H9 (cell line): ENCODE measurements at regions not wholly inside any gene's neighbourhood (a gene's known extent, or its start where the extent isn't known, plus 50 kb on each side); places are given as distances from the start of the nearest gene placed in this dataset.

Source experiments
- DNase-seq: peaks from one replicate; pipeline ENCODE4 v3.0.0-alpha.2; 2017
- H2AFZ ChIP-seq: one replicate; pipeline ENCODE4 v1.6.1; 2013; ENCODE audit warnings: mild to moderate bottlenecking, low read length, control low read depth, moderate library complexity
- H2AK5ac ChIP-seq: 2 replicates; pipeline ENCODE4 v1.6.1; 2013; ENCODE audit warnings: low read length, control low read depth, mixed read lengths; ENCODE audit not compliant: insufficient read length
- H2BK120ac ChIP-seq: one replicate; pipeline ENCODE4 v1.6.1; 2013; ENCODE audit warnings: low read depth, mild to moderate bottlenecking, low read length, control low read depth, inconsistent platforms; ENCODE audit not compliant: poor library complexity, severe bottlenecking
- H2BK12ac ChIP-seq: 2 replicates; pipeline ENCODE4 v1.6.1; 2013; ENCODE audit warnings: low read length, control low read depth, mixed read lengths, low read depth; ENCODE audit not compliant: insufficient read length
- H2BK15ac ChIP-seq: 2 replicates; pipeline ENCODE4 v1.6.1; 2013; ENCODE audit warnings: low read depth, low read length, control low read depth
- H2BK20ac ChIP-seq: one replicate; pipeline ENCODE4 v1.6.1; 2013; ENCODE audit warnings: low read depth, mild to moderate bottlenecking, low read length, control low read depth, inconsistent platforms; ENCODE audit not compliant: poor library complexity, severe bottlenecking
- H2BK5ac ChIP-seq: 2 replicates; pipeline ENCODE4 v1.6.1; 2013; ENCODE audit warnings: low read length, control low read depth, mixed read lengths; ENCODE audit not compliant: insufficient read length
- H3K14ac ChIP-seq: 2 replicates; pipeline ENCODE4 v1.6.1; 2013; ENCODE audit warnings: low read length, control low read depth; ENCODE audit not compliant: insufficient read depth
- H3K18ac ChIP-seq: 2 replicates; pipeline ENCODE4 v1.6.1; 2013; ENCODE audit warnings: low read depth, mild to moderate bottlenecking, mixed read lengths, low read length, control low read depth; ENCODE audit not compliant: insufficient read length
- H3K23ac ChIP-seq: 2 replicates; pipeline ENCODE4 v1.6.1; 2013; ENCODE audit warnings: low read length, control low read depth, mixed read lengths, low read depth; ENCODE audit not compliant: insufficient read length
- H3K23me2 ChIP-seq: 2 replicates; pipeline ENCODE4 v1.6.1; 2013; ENCODE audit warnings: low read depth, mild to moderate bottlenecking, mixed read lengths, low read length, control low read depth; ENCODE audit not compliant: insufficient read length, poor library complexity, severe bottlenecking
- H3K27ac ChIP-seq: 2 replicates; pipeline ENCODE4 v1.5.1; 2013; ENCODE audit warnings: low read length, control low read depth, mixed read lengths, low read depth; ENCODE audit not compliant: insufficient read length
- H3K27me3 ChIP-seq: 2 replicates; pipeline ENCODE4 v1.6.1; 2013; ENCODE audit warnings: low read length, control low read depth, inconsistent platforms; ENCODE audit not compliant: insufficient read depth
- H3K4ac ChIP-seq: 2 replicates; pipeline ENCODE4 v1.6.1; 2013; ENCODE audit warnings: low read depth, mild to moderate bottlenecking, control low read depth, inconsistent platforms, low read length, moderate library complexity
- H3K4me1 ChIP-seq: 2 replicates; pipeline ENCODE4 v1.6.1; 2013; ENCODE audit warnings: low read length, control low read depth, inconsistent platforms; ENCODE audit not compliant: insufficient read depth
- H3K4me2 ChIP-seq: 2 replicates; pipeline ENCODE4 v1.6.1; 2013; ENCODE audit warnings: low read length, control low read depth, mixed read lengths; ENCODE audit not compliant: insufficient read length, insufficient read depth
- H3K56ac ChIP-seq: 2 replicates; pipeline ENCODE4 v1.6.1; 2013; ENCODE audit warnings: low read depth, mild to moderate bottlenecking, mixed read lengths, low read length, control low read depth; ENCODE audit not compliant: insufficient read length
- H3K79me1 ChIP-seq: 2 replicates; pipeline ENCODE4 v1.6.1; 2013; ENCODE audit warnings: low read depth, mild to moderate bottlenecking, moderate library complexity, low read length, control low read depth, inconsistent platforms; ENCODE audit not compliant: insufficient read depth, poor library complexity, severe bottlenecking
- H3K79me2 ChIP-seq: 2 replicates; pipeline ENCODE4 v1.6.1; 2013; ENCODE audit warnings: low read length, control low read depth, inconsistent platforms; ENCODE audit not compliant: insufficient read depth
- H3K9ac ChIP-seq: 2 replicates; pipeline ENCODE4 v1.6.1; 2013; ENCODE audit warnings: low read length, control low read depth, mixed read lengths; ENCODE audit not compliant: insufficient read length; ENCODE audit errors: extremely low read depth
- H3K9me3 ChIP-seq: one replicate; pipeline ENCODE4 v1.6.1; 2013; ENCODE audit warnings: low read depth, low read length, inconsistent platforms; ENCODE audit not compliant: control insufficient read depth
- H3T11ph ChIP-seq: one replicate; pipeline ENCODE4 v1.6.1; 2013; ENCODE audit warnings: mild to moderate bottlenecking, low read length, control low read depth, inconsistent platforms
- H4K20me1 ChIP-seq: one replicate; pipeline ENCODE4 v1.6.1; 2013; ENCODE audit not compliant: control insufficient read depth, insufficient read length, insufficient read depth
- H4K5ac ChIP-seq: 2 replicates; pipeline ENCODE4 v1.6.1; 2013; ENCODE audit warnings: low read depth, mild to moderate bottlenecking, mixed read lengths, low read length, control low read depth; ENCODE audit not compliant: insufficient read length
- H4K8ac ChIP-seq: replicated peaks from 2 replicates; pipeline ENCODE4 v1.6.1; 2013; ENCODE audit warnings: low read length, control low read depth, mixed read lengths, low read depth; ENCODE audit not compliant: insufficient read length
- H4K91ac ChIP-seq: 2 replicates; pipeline ENCODE4 v1.6.1; 2013; ENCODE audit warnings: low read depth, mild to moderate bottlenecking, moderate library complexity, mixed read lengths, low read length, control low read depth; ENCODE audit not compliant: insufficient read length
- H3K27ac Mint-ChIP-seq, 3 experiments: 2 replicates in 2 of 3; 3 replicates in 1 of 3; pipeline ENCODE4 v1.8.0; 2020 to 2021; ENCODE audit warnings: mixed read lengths in 3 of 3, mild to moderate bottlenecking in 1 of 3, moderate library complexity in 1 of 3
- H3K27me3 Mint-ChIP-seq: 2 replicates; pipeline ENCODE4 v1.8.0; 2021; ENCODE audit warnings: low read depth, mild to moderate bottlenecking, moderate library complexity, mixed read lengths
- H3K36me3 Mint-ChIP-seq, 3 experiments: 2 replicates in 2 of 3; 3 replicates in 1 of 3; pipeline ENCODE4 v1.8.0; 2020 to 2021; ENCODE audit warnings: low read depth in 3 of 3, mixed read lengths in 3 of 3; ENCODE audit not compliant: insufficient read depth in 1 of 3
- H3K4me1 Mint-ChIP-seq, 2 experiments: 2 replicates each; pipeline ENCODE4 v1.8.0; 2020; ENCODE audit warnings: mixed read lengths in 2 of 2
- H3K4me3 Mint-ChIP-seq, 2 experiments: 2 replicates in 1 of 2; 3 replicates in 1 of 2; pipeline ENCODE4 v1.8.0; 2020 to 2021; ENCODE audit warnings: mild to moderate bottlenecking in 2 of 2, mixed read lengths in 2 of 2, moderate library complexity in 1 of 2
- H3K9me3 Mint-ChIP-seq, 2 experiments: 2 replicates in 1 of 2; 3 replicates in 1 of 2; pipeline ENCODE4 v1.8.0; 2020; ENCODE audit warnings: mild to moderate bottlenecking in 2 of 2, mixed read lengths in 2 of 2, moderate library complexity in 1 of 2
- CTCF ChIP-seq: fragments of 200-600 bp; sonication (generic); conservative IDR thresholded peaks from 3 replicates; pipeline ENCODE4 v1.8.0; 2021; ENCODE audit warnings: antibody characterized with exemption, mild to moderate bottlenecking
- WGBS: extraction: QIAGEN DNeasy Blood & Tissue Kit; methylation state at CpG from one replicate; pipeline ENCODE4 v1.1.7; 2013; ENCODE audit warnings: missing lambda C conversion rate, low lambda C conversion rate, mixed read lengths; ENCODE audit not compliant: insufficient read length; ENCODE audit errors: extremely low coverage; 5-methylcytosine and 5-hydroxymethylcytosine counted together

GRCh38 chr6:150516199-150516598, 83.5 kb upstream of the PLEKHG1 start:
- no peak overlapping the region for H2AFZ ChIP-seq
- no peak for TF ChIP-seq CTCF
- no peak for DNase-seq
- H3K23ac ChIP-seq: no peak overlapping the region
- H3K27ac ChIP-seq: no peak overlapping the region
- H3K9me3 ChIP-seq: no peaks in the 10 kb centered on the region
- H3K27me3 Mint-ChIP-seq: peaks cover 3% of the 10 kb centered on the region; the same call in 1 of the 2 replicates
- H4K91ac ChIP-seq: no peak overlapping the region
- no peak overlapping the region for H2BK5ac ChIP-seq
- no peaks in the 10 kb centered on the region; the same call in 1 of the 2 replicates for H3K27me3 ChIP-seq
- H3K56ac ChIP-seq: no peak overlapping the region
- H3K18ac ChIP-seq: no peak overlapping the region
- no peaks in the 10 kb centered on the region for H3K79me1 ChIP-seq
- H2AK5ac ChIP-seq: no peak overlapping the region
- no peak overlapping the region for H2BK20ac ChIP-seq
- no peak overlapping the region for H2BK15ac ChIP-seq
- no peak overlapping the region for H3K4me2 ChIP-seq
- H3K36me3 Mint-ChIP-seq: no peaks in the 10 kb centered on the region
- no peak overlapping the region for H2BK120ac ChIP-seq
- no peak overlapping the region for H3K9ac ChIP-seq
- no peak overlapping the region for H4K5ac ChIP-seq
- no peak overlapping the region for H3K14ac ChIP-seq
- no peaks in the 10 kb centered on the region; a peak in 1 of 5 replicates for H3K9me3 Mint-ChIP-seq
- no peaks in the 10 kb centered on the region for H4K20me1 ChIP-seq
- no peak overlapping the region for H3K4me3 Mint-ChIP-seq
- H3K4ac ChIP-seq: no peak overlapping the region
- no CpG with 5 or more reads among the region's 3 CpGs for WGBS
- no peaks in the 10 kb centered on the region for H3K79me2 ChIP-seq
- H4K8ac ChIP-seq: no peak overlapping the region
- no peak overlapping the region for H2BK12ac ChIP-seq
- no peaks in the 10 kb centered on the region for H3K4me1 ChIP-seq
- H3K23me2 ChIP-seq: no peaks in the 10 kb centered on the region
- peaks cover 6 to 7% of the 10 kb centered on the region in 2 experiments for H3K4me1 Mint-ChIP-seq
- no peak overlapping the region for H3K27ac Mint-ChIP-seq
- no peak overlapping the region for H3T11ph ChIP-seq
